ENCODE measurements at regions not wholly inside any gene's neighbourhood (a gene's known extent, or its start where the extent isn't known, plus 50 kb on each side); places are given as distances from the start of the nearest gene placed in this dataset.
A peak's percentile ranks its signal among the peaks of the same experiment; 100 is the strongest.

GRCh38 chr10:17518338-17518737 lies 63.9 kb upstream of the ST8SIA6 start:
- DNase-seq, result no peak
- TF ChIP-seq, protein P1, sequence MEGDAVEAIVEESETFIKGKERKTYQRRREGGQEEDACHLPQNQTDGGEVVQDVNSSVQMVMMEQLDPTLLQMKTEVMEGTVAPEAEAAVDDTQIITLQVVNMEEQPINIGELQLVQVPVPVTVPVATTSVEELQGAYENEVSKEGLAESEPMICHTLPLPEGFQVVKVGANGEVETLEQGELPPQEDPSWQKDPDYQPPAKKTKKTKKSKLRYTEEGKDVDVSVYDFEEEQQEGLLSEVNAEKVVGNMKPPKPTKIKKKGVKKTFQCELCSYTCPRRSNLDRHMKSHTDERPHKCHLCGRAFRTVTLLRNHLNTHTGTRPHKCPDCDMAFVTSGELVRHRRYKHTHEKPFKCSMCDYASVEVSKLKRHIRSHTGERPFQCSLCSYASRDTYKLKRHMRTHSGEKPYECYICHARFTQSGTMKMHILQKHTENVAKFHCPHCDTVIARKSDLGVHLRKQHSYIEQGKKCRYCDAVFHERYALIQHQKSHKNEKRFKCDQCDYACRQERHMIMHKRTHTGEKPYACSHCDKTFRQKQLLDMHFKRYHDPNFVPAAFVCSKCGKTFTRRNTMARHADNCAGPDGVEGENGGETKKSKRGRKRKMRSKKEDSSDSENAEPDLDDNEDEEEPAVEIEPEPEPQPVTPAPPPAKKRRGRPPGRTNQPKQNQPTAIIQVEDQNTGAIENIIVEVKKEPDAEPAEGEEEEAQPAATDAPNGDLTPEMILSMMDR (IDR thresholded peaks at IDR 0.05), result no peak
- no peak overlapping the region for H3K27ac Mint-ChIP-seq
- H3K36me3 Mint-ChIP-seq (ENCODE audit: low read depth), result peaks cover 4% of the 10 kb centered on the region; the same call in 1 of the 2 replicates
- peaks cover 12% of the 10 kb centered on the region for H3K4me1 Mint-ChIP-seq (ENCODE audit: low read depth)
- H3K27me3 Mint-ChIP-seq (ENCODE audit: insufficient read depth), result no peaks in the 10 kb centered on the region; the same call in 1 of the 2 replicates
- no peaks in the 10 kb centered on the region for H3K9me3 Mint-ChIP-seq
- H3K4me3 Mint-ChIP-seq, result no peak overlapping the region

DNA sequence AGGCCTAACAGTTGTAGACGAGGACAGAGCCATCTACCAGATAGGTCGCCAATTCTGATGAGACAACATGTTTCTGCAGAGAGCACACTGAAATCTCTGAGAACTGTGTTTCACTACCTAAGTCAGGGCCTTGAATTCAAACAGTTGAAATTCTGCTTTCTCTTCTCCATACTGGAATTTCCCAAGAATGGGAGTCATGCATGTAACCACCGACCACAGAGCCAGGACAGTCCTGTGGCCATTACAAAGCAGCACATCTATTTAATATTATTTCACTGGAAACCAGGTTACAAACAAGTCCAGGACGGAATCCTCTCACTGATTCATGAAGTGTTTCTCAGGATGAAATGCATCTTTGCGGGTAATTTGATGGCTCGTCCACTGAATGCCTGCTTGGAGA lies 62.0 kb upstream of the ST8SIA6 start:
- Mint-ChIP-seq H3K9me3 (no peaks in the 10 kb centered on the region), H3K27ac (no peak overlapping the region), H3K36me3 (ENCODE audit: low read depth) (no peaks in the 10 kb centered on the region), H3K4me1 (ENCODE audit: low read depth) (peaks cover 32% of the 10 kb centered on the region), H3K27me3 (ENCODE audit: insufficient read depth) (no peaks in the 10 kb centered on the region; the same call in 1 of the 2 replicates), H3K4me3 (no peak overlapping the region)
- TF ChIP-seq, protein P1 (IDR thresholded peaks at IDR 0.05), result no peak
- DNase-seq, result no peak

DNA sequence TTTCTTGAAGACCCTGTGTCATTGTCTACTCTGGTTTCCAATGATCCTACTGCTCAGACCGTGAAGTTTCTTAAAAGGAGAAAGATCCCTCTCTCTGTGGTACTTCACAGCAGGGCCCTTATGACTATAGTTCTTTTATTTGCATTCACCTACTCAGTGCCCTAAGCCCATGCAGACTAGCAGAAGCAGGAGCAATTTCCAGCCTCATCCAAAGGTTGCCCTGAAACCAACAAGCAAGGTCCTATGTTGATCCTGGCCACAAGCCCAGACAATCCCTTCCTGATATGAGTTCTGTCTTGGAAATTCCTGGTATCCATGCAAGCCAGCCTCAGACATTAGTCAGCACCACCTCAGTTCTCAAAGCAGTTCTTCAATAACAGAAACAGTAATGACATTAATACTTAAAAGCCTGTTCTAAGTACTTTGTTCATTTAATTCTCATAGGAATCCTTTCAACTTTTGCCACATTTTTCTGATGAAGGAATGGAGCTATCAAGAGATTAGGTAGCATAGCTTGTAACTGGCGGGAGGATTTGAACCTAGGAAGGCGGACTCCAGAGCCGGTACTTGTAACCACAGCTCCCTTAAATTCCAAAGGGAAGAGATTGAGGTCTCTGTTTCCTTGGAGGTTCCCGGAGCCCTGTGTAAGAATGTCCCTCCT lies 58.1 kb upstream of the ST8SIA6 start:
- Mint-ChIP-seq H3K36me3 (ENCODE audit: low read depth) (no peaks in the 10 kb centered on the region), H3K27me3 (ENCODE audit: insufficient read depth) (no peaks in the 10 kb centered on the region; the same call in 1 of the 2 replicates), H3K27ac (peak overlapping the region; percentile 94), H3K9me3 (peaks cover 4% of the 10 kb centered on the region; the same call in 1 of the 2 replicates), H3K4me3 (peak overlapping the region; percentile 81), H3K4me1 (ENCODE audit: low read depth) (peaks cover 57% of the 10 kb centered on the region)
- TF ChIP-seq, protein P1 (IDR thresholded peaks at IDR 0.05), result no peak
- DNase-seq, result peak; percentile 96

DNA sequence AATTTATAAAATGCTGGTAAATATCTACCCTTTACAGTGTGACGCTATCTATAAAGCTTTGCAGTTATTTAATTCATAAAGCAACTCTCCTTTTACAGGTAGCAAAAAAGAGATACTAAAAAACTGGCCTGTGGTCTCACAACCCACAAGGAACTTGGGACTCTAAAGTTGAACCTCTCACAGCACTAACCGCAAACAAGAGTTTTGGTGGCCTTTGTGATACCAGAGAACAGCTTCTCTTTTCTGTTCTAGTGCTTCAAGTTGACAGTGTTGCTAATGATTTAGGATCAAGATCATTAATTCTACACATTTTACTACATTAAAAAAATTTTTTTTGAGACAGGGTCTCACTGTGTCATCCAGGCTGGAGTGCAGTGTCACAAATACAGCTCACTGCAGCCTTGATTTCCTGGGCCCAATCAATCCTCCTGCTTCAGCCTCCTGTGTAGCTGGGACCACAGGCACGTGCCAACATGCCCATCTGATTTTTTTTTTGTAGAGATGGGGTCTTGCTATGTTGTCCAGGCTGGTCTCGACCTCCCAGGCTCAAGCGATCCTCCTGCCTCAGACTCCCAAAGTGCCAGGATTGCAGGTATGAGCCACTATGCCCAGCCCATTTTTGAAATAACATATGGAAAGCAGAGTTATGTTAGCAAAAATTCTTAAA lies 56.0 kb upstream of the ST8SIA6 start:
- no peaks in the 10 kb centered on the region for H3K36me3 Mint-ChIP-seq (ENCODE audit: low read depth)
- no peak overlapping the region for H3K4me3 Mint-ChIP-seq
- peaks cover 76% of the 10 kb centered on the region for H3K4me1 Mint-ChIP-seq (ENCODE audit: low read depth)
- no peaks in the 10 kb centered on the region; the same call in 1 of the 2 replicates for H3K27me3 Mint-ChIP-seq (ENCODE audit: insufficient read depth)
- peaks cover 4% of the 10 kb centered on the region; the same call in 1 of the 2 replicates for H3K9me3 Mint-ChIP-seq
- DNase-seq, result no peak
- H3K27ac Mint-ChIP-seq, result peak overlapping the region; percentile 4; the same call in 1 of the 2 replicates
- TF ChIP-seq, protein P1 (IDR thresholded peaks at IDR 0.05), result no peak

DNA sequence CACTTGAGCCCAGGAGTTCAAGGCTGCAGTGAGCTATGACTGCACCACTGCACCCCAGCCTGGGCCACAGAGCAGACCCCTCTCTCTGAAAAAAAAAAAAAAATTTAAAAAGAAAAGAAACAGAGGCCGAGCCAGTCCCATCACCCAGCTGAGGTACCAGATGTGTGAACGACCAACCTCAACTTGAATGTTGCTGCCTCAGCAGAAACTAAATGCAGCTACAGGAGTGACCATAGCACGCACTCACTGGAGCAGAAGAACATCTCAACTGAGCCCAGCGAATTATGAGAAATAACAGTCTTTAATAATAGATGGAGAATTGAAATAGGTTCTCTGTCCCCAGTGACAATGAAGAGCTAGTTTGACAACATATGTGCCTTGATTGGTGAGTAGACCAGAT lies 53.1 kb upstream of the ST8SIA6 start:
- no peaks in the 10 kb centered on the region for H3K36me3 Mint-ChIP-seq (ENCODE audit: low read depth)
- no peak for DNase-seq
- H3K4me3 Mint-ChIP-seq, result no peak overlapping the region
- H3K9me3 Mint-ChIP-seq, result peaks cover 4% of the 10 kb centered on the region; the same call in 1 of the 2 replicates
- H3K27ac Mint-ChIP-seq, result no peak overlapping the region
- 0 out of 2 replicates have a peak, but pooled peaks cover 2% of the 10 kb centered on the region for H3K27me3 Mint-ChIP-seq (ENCODE audit: insufficient read depth)
- TF ChIP-seq, protein P1 (IDR thresholded peaks at IDR 0.05), result no peak
- H3K4me1 Mint-ChIP-seq (ENCODE audit: low read depth), result peaks cover 75% of the 10 kb centered on the region
